Stromal cell of bone marrow (primary cell): ENCODE measurements at regions not wholly inside any gene's neighbourhood (a gene's known extent, or its start where the extent isn't known, plus 50 kb on each side); places are given as distances from the start of the nearest gene placed in this dataset.

Experiments
- DNase-seq: peaks from one replicate; pipeline ENCODE4 v3.0.0-alpha.2; 2012; ENCODE audit warnings: low read depth

DNA sequence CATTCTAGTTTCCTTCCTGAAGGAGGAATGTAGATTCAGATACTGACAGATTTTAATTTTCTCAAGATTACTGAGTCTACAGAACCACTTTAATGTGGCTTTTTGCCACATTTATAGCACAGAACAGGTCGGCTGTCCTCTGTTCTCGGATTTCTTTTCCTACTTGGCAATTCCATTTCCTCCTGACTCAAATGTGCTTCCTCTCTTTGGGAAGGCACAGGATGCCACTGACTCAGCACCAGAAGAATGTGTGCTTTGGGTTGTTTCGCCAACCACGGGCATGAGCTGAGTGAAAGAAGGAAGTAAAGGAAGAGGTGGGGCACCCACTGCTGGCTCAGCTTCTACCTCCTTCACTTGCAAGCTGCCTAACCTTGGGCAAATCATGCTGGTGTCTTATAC, 970.6 kb upstream of the ACVR2A start:
- peak; percentile 20 for DNase-seq

DNA sequence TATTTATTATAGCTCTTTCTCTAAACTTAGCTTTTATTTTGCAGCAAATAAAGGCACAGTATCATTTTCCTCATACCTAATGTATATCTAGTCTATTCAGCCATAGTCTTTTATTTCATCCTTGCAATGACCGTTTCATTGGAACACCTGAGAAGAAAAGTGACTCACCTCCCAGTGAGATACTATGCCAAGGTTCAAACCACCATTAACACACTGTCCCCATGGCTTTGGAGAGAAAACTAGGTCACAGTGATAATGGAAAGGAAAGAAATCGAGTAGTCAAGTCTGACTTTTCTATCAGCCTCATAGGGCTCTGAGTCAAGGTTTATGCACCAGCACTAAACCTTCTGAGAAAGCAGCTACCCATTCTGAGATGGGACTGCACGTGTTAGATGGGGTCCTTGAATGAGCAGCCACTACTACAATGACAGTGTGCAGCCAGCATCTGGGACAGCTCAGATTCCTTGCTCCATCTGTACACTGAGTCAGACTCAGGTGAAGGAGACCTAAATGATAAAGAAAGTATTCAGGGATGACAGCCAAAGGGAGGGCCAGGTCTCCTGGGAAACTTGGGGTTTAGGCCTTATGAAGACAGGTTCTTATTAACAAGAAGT, 971.1 kb upstream of the ACVR2A start:
- DNase-seq, result no peak

DNA sequence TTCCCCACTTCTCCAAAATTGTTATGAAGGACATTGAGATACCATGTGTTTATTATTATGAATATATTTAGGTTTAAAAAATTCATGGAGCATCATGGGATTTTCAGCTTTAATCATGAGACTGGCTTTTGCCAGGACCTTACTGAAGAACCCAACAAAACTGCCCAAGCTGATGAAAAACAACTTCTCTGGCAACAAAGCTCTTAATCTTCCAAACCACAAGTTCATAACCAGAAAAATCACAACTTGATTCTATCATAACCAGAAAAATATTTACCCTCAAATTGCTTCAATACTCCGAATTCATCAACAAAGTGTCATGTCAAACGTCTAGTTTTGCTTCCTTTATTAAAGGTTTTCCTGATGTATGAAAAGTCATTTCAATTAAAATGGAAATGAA, 971.8 kb upstream of the ACVR2A start:
- no peak for DNase-seq

DNA sequence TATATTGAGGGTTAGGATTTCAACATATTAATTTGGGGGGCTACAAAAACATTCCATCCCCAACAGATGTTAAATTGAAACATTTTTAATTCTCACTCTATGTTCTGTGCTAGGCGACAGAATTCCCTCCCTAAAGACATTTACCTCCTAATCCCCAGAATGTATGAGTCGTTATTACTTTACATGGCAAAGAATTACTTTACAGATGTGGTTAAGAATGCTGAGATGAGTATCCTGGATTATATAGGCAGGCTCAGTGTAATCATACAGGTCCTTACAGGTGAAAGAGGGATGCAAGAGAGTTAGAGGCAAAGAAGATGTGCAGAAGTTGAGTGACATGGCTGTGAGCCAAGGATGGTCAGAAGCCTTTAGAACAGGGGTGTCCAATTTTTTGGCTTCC, 974.1 kb upstream of the ACVR2A start:
- no peak for DNase-seq

DNA sequence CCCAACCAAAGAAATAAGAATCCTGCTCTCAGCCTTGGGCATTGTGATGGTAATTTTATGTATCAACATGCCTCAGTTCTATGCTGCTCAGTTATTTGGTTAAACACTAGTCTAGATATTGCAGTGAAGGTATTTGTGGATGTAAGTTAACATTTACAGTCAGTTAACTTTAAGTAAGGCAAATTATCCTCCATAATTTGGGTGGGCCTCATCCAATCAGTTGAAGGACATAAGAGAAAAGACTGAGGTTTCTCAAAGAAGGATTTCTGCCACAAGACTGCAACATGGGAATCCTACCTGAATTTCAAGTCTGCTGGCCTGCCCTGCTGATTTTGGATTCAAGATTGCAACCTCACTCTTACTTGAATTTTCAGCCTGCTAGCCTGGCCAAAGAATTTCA, 975.5 kb upstream of the ACVR2A start:
- no peak for DNase-seq

DNA sequence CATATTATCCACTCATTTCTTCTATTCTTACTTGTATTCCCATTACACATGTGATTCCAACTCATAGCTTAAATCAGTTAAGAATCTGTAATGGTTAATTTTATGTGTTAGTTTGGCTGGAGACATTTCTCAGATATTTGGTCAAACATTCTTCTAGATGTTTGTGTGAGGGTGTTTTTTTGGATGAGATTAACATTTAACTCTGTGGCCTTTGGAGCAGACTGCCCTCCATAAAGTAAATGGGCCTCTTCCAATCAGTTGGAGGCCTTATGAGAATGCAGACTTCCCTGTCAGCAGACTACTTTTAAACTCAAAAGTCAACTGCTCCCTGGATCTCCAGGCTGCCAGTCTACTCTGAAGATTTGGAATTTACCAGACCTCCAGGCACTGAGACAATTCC, 976.8 kb upstream of the ACVR2A start:
- DNase-seq, result no peak

DNA sequence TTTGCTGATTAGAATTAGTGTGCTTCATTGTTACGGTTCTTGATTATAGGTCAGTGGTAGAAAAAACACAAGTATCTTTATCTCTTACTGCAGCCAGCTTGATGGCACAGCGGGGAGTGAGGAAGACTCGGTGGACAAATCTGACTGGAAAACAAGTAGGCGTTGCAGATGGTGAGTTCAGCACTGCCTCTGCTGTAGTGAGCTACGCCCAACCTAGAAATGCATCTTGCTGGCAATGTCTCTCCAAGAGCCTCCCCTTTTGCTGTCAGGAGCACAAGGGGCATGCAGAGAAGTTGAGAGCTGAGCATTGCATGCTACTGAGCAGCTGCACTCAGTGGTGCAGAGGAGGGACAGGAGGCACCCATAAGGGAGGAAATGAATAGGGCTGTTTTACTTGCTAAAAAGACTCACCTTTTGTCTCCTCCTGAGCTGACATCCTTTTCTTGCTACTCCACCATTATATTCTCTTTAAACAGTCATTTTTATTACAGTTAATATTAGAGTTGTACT, 977.3 kb upstream of the ACVR2A start:
- DNase-seq, result no peak

DNA sequence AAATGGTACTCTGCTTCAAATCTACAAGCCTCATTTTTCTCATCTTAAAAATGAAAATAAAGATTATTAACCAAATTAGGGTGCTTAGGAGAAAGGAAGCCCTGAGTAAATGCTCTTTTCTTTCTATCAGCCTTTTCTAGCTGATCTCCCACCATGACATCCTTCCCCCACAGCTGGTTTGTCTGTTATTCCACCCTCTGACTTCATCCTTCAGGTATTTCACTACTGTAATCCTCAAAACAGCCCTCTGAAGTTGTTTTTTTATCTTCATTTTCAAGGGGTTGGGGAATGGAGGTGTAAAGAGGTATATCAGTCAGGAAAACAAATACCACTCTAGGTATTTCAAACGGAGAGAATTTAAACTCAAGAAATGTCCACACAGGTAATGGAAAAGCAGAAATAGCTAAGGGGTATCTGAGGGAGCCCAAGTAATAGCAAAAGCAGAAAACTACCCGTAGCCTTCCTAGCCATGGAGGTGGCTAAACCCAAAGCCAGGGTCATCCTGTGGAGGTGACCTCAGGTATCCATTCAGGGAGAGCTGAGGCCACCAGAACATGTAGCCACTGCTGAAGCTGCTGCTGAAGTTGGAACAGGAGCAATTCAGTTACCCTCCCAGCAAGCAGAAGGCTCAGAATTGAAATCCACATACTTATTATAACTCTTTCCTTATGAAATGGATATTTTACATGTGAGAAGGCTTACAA, 990.9 kb upstream of the ACVR2A start:
- no peak for DNase-seq

DNA sequence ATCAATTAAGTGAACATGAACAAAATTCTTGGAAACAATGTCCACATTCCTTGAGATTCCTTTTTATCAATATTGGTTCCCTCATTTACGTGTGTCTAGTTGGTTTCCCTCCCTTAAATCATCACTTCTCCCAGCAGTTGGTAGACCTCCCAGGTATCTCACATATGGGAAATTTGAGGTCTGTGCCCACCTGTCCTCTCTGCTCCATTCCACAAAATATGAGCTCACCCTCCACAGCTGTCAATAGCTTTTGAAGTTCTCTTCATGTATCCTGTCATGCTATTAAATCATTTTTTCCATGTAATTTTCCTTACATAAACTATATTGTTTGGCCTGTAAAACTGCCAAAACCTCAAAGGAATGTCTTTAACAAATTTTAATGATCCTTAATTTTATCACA, 992.2 kb upstream of the ACVR2A start:
- no peak for DNase-seq

DNA sequence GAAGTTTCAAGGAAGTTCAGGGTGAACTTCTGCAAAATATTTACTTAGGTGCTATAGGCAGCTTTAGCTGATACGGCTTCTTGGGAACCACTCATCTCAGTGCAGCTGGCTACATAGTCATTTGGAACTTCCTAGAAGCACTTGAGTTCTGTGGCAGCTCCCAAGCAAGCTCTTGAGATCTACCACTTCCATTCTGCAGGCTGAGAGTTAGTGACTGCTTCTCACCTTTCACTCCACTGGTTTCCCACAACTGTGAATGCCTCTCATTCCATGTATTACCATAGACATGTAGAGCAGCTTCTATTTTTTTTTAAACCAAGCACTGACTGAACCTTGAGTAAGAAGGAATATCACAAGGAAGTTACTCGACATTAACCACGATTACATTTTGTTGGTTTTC, 994.1 kb upstream of the ACVR2A start:
- DNase-seq, result no peak

DNA sequence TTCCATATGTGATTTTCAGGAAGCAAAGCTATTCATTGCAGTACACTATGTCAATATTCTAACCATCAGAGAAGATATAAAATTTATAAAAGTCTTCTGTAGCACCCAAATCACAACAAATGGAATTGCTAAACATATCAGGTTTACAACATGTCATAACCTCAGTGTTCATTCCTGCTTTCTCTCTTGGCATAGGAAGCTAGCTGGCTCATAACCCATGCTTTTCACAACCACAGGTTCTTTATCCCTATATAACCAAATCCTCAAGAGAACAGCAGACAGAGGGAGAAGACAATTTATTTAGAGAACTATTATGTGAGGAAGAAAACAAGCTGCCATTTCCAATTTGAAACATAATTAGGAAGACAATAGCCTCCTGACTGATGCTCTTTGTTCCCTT, 997.0 kb upstream of the ACVR2A start:
- DNase-seq, result no peak

DNA sequence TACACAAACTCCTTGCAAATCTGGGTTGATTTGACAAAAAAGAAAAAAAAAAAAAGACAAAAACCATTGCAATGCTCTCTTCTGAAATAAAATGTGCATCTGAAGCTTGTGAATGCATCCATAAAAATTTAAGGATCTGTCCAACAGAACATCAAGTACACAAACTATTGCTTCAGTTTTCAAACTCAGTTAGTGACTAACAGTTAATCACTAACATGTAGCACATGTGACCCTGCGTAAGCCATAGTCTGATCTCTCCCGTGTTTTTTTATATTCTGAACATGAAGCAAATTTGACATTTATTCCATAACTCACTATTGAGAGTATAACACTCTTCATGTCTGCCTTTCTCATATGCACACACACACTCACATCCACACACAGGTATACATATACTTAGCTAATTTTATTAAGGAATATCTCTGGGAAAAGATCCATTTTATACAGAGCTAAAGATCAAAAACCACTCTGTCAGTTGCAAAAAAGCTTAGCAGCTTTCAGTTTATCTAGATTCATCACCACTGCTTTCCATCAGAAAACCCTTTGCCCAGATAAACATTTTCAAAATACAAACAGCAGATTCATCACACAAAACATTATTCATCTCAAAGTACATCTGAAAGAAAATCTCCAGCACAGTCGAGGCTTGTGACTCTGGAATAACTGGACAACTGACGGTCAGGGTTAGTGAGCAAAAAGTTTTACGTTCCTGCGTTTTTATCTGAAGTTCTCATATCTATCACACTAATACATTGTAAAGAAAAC, 1000.4 kb upstream of the ACVR2A start:
- peak; percentile 18 for DNase-seq

DNA sequence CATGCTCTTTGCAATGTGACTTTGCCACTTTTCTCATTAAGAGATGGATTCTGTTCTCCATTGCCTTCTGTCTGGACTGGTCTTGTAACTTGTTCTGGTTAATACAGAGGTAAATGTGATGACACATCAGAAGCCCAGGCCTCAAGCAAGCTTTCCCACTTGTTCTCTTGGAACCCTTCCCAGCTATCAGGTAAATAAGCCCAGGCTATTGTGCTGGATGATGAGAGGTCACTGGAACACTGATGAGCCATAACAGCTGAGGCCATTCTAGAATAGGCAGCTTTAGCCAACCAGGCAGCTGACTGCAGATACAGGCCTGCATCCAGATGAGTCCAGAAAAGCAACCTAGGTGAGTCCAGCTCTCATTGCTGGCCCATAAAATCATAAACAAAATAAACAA, 1007.0 kb upstream of the ACVR2A start:
- DNase-seq, result no peak

DNA sequence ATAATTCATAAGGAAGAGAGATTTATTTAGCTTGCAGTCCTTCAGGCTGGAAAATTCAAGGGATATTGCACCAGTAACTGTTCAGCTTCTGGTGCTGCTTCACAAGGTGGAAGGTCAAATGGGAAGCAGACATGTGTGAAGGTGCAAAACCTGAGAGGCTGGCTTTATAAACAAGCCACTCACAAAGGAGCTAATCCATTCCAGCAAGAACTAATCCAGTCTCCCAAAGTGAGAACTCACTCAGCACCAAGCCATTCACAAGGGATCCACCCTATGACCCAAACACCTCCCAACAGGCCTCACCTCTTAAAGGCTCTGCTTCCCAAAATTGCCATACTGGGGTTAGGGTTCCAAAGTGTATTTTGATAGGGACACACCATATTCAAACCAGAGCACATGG, 1018.4 kb upstream of the ACVR2A start:
- no peak for DNase-seq

DNA sequence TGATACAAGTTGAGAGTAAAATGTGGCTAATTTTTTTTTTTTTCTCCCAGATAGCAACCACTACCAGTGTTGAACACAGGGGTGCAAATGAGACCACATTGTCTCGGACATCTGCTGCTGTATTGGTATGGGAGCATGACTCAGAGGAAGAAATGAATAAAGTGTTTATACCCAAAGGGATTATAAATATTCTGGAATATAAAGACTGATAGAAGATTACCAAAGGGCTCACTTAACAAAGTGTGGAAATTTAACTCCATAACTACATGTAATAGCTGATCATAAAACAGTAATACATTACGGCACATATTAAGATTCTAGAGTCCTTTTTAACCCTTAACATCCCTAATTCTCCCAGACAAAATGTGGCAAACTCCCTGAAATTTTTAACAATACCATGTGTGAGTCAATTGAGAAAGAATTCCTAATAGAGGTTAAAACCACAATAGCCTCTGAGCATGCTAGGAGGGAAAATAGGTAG, 1023.0 kb upstream of the ACVR2A start:
- DNase-seq, result peak; percentile 51

DNA sequence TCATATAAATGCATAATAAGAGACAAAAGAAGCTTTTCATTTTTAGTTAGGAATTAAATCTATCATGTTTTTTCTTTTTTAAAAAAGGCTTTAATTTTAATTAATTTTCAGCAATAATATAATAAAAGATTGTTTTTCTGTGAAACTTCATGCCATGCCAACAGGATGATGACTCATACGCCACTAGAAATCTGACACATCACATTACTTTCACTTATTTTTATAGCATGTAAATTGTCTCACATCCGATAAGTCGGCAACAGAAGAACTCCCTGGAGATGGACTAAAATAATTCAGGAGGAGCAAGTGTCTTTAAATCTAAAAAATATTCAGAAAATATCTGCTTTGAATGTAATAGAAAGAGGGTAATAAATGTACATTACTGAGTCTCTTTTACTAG, 1024.2 kb upstream of the ACVR2A start:
- DNase-seq, result peak; percentile 48

DNA sequence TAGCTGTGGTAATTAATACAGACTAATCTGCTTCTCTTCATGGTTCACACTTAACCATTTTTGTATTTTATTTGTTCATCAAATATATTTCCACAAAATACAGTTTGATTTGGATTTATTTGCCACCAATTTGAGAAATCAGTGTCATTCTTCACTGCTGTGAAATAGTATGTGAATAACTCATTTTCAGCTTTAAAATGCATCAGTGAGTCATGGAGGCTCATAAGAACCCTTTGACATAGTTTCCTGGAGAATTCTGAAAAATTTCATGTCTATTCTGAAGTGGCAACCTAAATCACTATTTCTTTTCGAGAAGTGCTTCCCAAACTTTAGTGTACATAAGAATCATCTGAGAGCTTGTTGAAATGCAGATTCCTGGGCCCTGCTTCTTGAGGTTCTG, 1026.7 kb upstream of the ACVR2A start:
- DNase-seq, result peak; percentile 36

DNA sequence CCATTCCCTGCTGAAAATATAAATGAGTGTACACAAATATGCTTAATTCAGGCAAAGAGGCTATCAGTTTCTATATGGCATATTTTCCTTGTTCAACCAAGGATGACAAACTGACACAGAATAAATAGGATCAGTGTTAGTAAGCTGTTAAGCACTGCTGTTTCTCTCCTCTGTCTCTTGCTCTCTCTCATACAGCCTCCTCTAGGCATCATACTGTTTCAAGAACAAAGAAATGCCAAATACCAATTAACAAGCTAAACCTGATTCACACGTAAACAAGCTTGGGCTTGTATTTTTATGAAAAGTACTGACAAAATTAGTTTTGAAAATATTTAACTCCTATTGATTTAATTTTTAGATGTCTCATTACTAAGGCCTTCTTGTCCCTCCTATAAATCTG, 1027.2 kb upstream of the ACVR2A start:
- DNase-seq, result no peak

DNA sequence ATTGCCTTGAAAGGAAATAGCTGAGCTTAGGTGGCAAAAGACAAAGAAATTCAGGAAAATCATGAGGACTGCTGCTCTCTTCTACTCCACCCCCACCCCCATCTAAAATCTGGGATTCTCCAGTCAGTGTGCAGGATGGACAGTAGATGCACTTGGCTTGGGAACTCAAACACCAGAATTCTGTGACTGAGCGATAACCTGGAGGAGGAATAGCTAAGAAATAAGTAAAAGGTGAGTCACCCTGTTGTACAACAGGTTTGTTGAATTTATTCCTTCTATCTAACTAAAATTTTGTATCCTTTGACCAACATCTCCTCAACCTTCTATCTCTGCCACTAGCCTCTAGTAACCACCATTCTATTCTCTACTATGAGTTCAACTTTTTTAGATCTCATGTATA, 1029.9 kb upstream of the ACVR2A start:
- DNase-seq, result no peak

DNA sequence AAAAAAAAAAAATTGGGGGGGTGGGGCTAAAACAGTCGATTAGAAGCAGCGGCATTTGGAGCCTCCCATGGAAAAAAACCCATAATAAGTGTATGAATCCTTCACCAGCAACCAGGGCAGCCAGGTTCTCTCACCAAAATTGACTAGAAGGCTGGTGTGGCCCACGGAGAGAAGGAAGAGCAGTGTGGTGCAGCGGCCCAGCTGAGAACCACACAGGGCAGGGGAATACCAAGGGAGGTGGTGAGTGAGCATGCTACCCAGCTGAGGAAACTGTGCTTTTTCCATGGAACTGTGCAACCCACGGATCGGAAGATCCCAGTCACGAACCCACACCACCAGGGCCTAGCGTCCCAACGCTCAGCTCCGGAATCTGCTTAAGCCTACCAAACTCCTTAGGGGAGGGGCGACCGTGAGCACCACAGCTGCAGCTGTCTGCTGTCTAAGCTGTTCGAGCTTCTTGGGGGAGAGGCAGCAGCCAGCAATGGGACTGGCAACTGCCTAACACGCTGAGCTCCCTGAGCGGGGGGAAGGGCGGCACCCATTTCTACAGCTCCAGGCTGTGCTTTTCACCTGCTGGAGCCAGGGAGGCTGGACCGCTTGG, 1037.2 kb upstream of the ACVR2A start:
- DNase-seq, result no peak

DNA sequence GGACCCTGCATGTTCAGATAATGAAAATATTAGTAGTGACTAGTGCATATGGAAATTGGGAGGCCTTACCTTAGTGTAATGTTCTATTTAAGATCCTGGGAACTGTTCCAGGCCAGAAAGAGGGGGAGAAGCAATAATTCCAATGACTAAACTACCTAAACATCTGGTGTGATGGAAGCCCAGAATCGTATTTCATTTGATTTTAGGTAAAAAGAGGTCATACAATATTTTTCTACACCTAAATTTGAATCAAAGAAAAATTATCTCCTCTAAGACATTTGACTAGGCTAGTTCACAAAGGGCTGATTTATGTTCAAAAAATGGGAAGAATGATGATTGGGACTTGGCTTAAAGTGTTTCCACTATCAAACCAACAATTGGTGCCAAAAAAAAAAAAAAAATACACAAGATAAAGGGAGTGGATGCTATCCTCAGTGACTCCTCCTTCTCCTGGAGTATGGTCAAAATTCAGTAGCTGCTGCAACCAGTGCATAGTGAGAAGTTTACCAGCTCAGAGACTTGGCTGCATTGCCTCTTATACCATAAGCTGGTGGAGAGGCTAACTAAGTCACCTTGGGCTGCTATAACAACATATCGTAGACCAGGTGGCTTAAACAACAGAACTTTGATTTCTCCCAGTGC, 1038.3 kb upstream of the ACVR2A start:
- DNase-seq, result peak; percentile 5

DNA sequence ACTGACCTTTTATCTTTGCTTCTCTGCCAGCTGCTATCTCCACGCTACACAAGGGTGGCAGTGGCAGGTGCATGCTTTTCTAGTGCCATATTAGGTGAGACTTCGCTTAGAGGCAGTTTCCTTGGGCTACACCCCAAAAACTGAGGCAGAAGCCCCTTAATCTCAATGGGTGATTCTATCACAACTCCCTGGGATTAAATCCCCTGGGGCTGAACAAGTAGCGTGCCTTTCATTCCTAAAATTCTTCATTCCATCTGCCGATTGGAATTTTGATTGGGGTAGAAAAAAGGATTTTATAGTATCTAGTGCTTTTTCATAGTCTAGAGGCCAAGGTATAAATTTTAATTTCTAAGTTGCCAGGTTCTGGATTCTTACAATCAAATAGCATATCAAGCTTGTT, 1040.5 kb upstream of the ACVR2A start:
- DNase-seq, result no peak
